CD4-positive, alpha-beta memory T cell (primary cell): ENCODE measurements at regions not wholly inside any gene's neighbourhood (a gene's known extent, or its start where the extent isn't known, plus 50 kb on each side); places are given as distances from the start of the nearest gene placed in this dataset.

ENCODE experiments used
- CTCF ChIA-PET: fragments of 350-600 bp; sonication (Branson Sonifier 250); formaldehyde crosslinking; loops from one replicate; lab custom pipeline; 2021; ENCODE audit warnings: inconsistent platforms; ENCODE audit not compliant: partially characterized antibody; lab: Charles Lee
- POLR2A ChIA-PET: fragments of 350-600 bp; sonication (Branson Sonifier 250); formaldehyde crosslinking; loops from one replicate; lab custom pipeline; 2021; ENCODE audit not compliant: partially characterized antibody; lab: Charles Lee
- DNase-seq, 5 donors: peaks; one replicate each; pipeline versions ENCODE4 v3.0.0 to v3.0.0-alpha.2; 2020 to 2022; ENCODE audit warnings: mixed read lengths in 1 of 5
- H3K27ac ChIP-seq: one replicate; pipeline ENCODE4 v1.7.0; 2013; ENCODE audit warnings: low read depth, low read length
- H3K27me3 ChIP-seq: 2 replicates; pipeline ENCODE4 v1.7.0; 2013; ENCODE audit warnings: mild to moderate bottlenecking, low read length, moderate library complexity; ENCODE audit not compliant: insufficient read depth
- H3K36me3 ChIP-seq: 2 replicates; pipeline ENCODE4 v1.7.0; 2013; ENCODE audit warnings: mild to moderate bottlenecking, low read length, moderate library complexity; ENCODE audit not compliant: insufficient read depth
- H3K4me1 ChIP-seq: 2 replicates; pipeline ENCODE4 v1.7.0; 2013; ENCODE audit warnings: mild to moderate bottlenecking, low read length, moderate library complexity; ENCODE audit not compliant: insufficient read depth
- H3K4me3 ChIP-seq, 2 donors: one replicate each; pipeline ENCODE4 v1.7.0; 2013; ENCODE audit warnings: low read length in 2 of 2, mild to moderate bottlenecking in 1 of 2
- H3K9me3 ChIP-seq, 2 donors: one replicate each; pipeline ENCODE4 v1.7.0; 2013; ENCODE audit warnings: low read length in 2 of 2, control low read depth in 1 of 2; ENCODE audit not compliant: control insufficient read depth in 1 of 2
- H3K27ac Mint-ChIP-seq, 7 donors: one replicate each; pipeline ENCODE4 v1.8.0; 2020 to 2021; ENCODE audit warnings: mixed read lengths in 7 of 7, mild to moderate bottlenecking in 6 of 7, inconsistent platforms in 3 of 7, moderate library complexity in 3 of 7
- H3K27me3 Mint-ChIP-seq, 2 donors: one replicate each; pipeline ENCODE4 v1.8.0; 2020 to 2021; ENCODE audit warnings: mixed read lengths in 2 of 2
- H3K36me3 Mint-ChIP-seq, 2 donors: one replicate each; pipeline ENCODE4 v1.8.0; 2020 to 2021; ENCODE audit warnings: mixed read lengths in 2 of 2, inconsistent platforms in 1 of 2, mild to moderate bottlenecking in 1 of 2
- H3K4me1 Mint-ChIP-seq, 4 donors: one replicate each; pipeline ENCODE4 v1.8.0; 2020 to 2021; ENCODE audit warnings: mixed read lengths in 4 of 4, mild to moderate bottlenecking in 1 of 4
- H3K4me3 Mint-ChIP-seq, 8 donors: one replicate each; pipeline ENCODE4 v1.8.0; 2020 to 2021; ENCODE audit warnings: mixed read lengths in 8 of 8, mild to moderate bottlenecking in 7 of 8, moderate library complexity in 6 of 8, inconsistent platforms in 3 of 8
- H3K9me3 Mint-ChIP-seq, 8 donors: one replicate each; pipeline ENCODE4 v1.8.0; 2020 to 2021; ENCODE audit warnings: mixed read lengths in 8 of 8, mild to moderate bottlenecking in 5 of 8, inconsistent platforms in 3 of 8, moderate library complexity in 1 of 8
- intact Hi-C: fragments of 100-400 bp; cut with micrococcal nuclease; formaldehyde crosslinking; loops from one replicate; pipeline ENCODE4 v1.15.1; 2023

DNA sequence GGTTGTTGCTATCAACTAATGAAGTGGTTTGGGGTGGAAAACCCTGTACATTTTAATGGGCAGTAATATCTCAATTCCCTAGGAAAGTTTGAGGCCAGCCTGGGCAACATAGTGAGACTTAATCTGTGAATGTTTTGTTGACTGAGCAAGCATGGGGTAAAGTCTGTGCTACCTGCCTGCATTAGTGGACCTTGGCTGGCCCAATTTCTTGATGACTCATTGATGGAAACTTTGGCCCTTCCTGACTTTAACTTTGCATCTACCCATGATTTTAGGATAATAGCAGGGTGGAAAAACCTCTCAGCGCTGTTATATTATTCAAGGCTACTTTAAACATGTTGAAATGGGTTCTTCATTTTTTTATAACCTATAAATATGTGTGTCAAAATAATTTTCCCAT, 389.4 kb upstream of the RORB start:
- H3K4me1 ChIP-seq, result no peaks in the 10 kb centered on the region
- Mint-ChIP-seq H3K4me1 (no peaks in the 10 kb centered on the region), H3K27me3 (no peaks in the 10 kb centered on the region), H3K4me3 (no peak overlapping the region), H3K9me3 (peaks cover 0 to 20% (median 2%) of the 10 kb centered on the region in 8 donors), H3K36me3 (no peaks in the 10 kb centered on the region), H3K27ac (no peak overlapping the region)
- no peaks in the 10 kb centered on the region for H3K27me3 ChIP-seq
- no peak overlapping the region for H3K27ac ChIP-seq
- DNase-seq, result no peak
- POLR2A ChIA-PET, result no interaction called here
- H3K9me3 ChIP-seq, result no peaks in the 10 kb centered on the region
- intact Hi-C loops, result no loop called here
- CTCF ChIA-PET, result no interaction called here
- H3K36me3 ChIP-seq, result no peaks in the 10 kb centered on the region
- no peak overlapping the region for H3K4me3 ChIP-seq

- Histone ChIP-seq H3K4me3 (no peak overlapping the region), H3K36me3 (no peaks in the 10 kb centered on the region), H3K27me3 (no peaks in the 10 kb centered on the region), H3K9me3 (no peaks in the 10 kb centered on the region), H3K4me1 (no peaks in the 10 kb centered on the region), H3K27ac (no peak overlapping the region)
- no peaks in the 10 kb centered on the region for H3K27me3 Mint-ChIP-seq
- intact Hi-C loops, result no loop called here
- no peaks in the 10 kb centered on the region for H3K4me1 Mint-ChIP-seq
- H3K9me3 Mint-ChIP-seq, result peaks cover 0 to 5% (median under 1%) of the 10 kb centered on the region in 8 donors
- DNase-seq, result no peak
- POLR2A ChIA-PET, result no interaction called here
- CTCF ChIA-PET, result no interaction called here
- no peaks in the 10 kb centered on the region for H3K36me3 Mint-ChIP-seq
- no peak overlapping the region for H3K4me3 Mint-ChIP-seq
- no peak overlapping the region for H3K27ac Mint-ChIP-seq
Observed at GRCh38 chr9:74115976-74116375, 381.2 kb upstream of the RORB start.

DNA sequence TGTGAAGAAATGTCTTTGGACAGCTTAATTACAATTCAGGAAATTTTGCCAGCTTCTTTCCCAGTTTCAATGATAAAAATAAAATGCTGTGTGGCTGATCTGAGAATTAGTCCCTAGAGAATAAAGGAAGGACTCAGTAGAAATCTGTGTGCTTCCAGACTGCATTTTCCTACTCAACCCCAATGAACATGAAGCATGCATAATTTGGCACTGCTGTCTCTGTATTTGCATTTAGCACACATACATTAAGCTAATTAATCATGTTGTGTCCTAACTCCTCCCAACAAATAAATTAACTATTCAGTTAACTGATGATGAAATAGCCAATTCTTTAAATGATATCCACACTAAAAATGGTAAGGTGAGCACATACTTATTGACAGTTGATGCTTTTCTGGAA, 380.0 kb upstream of the RORB start:
- Mint-ChIP-seq H3K4me1 (no peaks in the 10 kb centered on the region), H3K27me3 (no peaks in the 10 kb centered on the region), H3K36me3 (no peaks in the 10 kb centered on the region), H3K27ac (no peak overlapping the region), H3K4me3 (no peak overlapping the region), H3K9me3 (peaks cover 0 to 5% (median 2%) of the 10 kb centered on the region in 8 donors)
- Histone ChIP-seq H3K36me3 (no peaks in the 10 kb centered on the region), H3K9me3 (no peaks in the 10 kb centered on the region), H3K27me3 (no peaks in the 10 kb centered on the region), H3K4me3 (no peak overlapping the region), H3K4me1 (no peaks in the 10 kb centered on the region), H3K27ac (no peak overlapping the region)
- ChIA-PET POLR2A (no interaction called here), CTCF (no interaction called here)
- no peak for DNase-seq
- intact Hi-C loops, result no loop called here

DNA sequence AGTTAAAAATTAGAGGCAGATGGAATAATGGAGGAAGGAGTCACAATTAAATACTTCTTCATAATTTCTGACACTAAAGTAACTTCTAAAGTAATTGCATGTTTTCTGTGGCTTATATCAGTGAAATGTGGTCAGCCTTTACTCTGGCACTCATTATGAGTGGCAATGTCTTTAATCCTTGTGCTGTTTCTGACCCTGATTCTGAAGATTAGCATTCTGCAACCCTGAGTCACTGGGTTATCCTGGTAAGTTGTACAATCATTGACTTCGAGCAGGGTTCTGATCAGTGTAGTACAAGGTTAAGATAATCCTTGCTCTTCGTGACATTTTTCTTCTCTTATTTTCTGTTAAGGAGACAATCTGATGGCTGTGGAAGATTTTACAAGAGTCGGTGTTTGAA, 379.4 kb upstream of the RORB start:
- H3K27me3 Mint-ChIP-seq, result no peaks in the 10 kb centered on the region
- no peak overlapping the region for H3K27ac ChIP-seq
- no peaks in the 10 kb centered on the region for H3K36me3 Mint-ChIP-seq
- DNase-seq, result no peak
- H3K27me3 ChIP-seq, result no peaks in the 10 kb centered on the region
- ChIA-PET POLR2A (no interaction called here), CTCF (no interaction called here)
- no peak overlapping the region for H3K27ac Mint-ChIP-seq
- no peak overlapping the region for H3K4me3 Mint-ChIP-seq
- intact Hi-C loops, result no loop called here
- H3K4me3 ChIP-seq, result no peak overlapping the region
- no peaks in the 10 kb centered on the region for H3K4me1 ChIP-seq
- no peaks in the 10 kb centered on the region for H3K36me3 ChIP-seq
- peaks cover 0 to 4% (median 2%) of the 10 kb centered on the region in 8 donors for H3K9me3 Mint-ChIP-seq
- peaks cover 0 to 1% (median 0%) of the 10 kb centered on the region in 4 donors for H3K4me1 Mint-ChIP-seq
- no peaks in the 10 kb centered on the region for H3K9me3 ChIP-seq

DNA sequence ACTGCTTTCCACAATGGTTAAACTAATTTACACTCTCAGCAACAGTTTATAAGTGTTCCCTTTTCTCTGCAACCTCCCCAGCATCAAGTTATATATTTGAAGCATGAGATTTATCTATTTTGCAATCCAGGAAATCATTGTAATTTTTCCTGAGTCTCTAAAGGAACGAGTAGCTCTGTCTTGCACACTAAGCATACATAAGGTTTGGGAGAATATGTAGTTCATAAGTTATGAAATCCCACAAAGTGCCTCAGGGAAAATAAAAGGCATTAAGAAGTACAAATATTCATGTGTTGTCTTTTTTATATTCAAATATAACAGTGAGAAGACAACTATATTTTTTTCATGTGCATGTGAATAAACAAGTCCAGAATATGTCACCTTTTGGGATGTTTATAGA, 377.1 kb upstream of the RORB start:
- Histone ChIP-seq H3K36me3 (no peaks in the 10 kb centered on the region), H3K4me3 (no peak overlapping the region), H3K27me3 (no peaks in the 10 kb centered on the region), H3K4me1 (no peaks in the 10 kb centered on the region), H3K27ac (no peak overlapping the region), H3K9me3 (no peaks in the 10 kb centered on the region)
- no peak overlapping the region for H3K4me3 Mint-ChIP-seq
- CTCF ChIA-PET, result no interaction called here
- POLR2A ChIA-PET, result no interaction called here
- H3K9me3 Mint-ChIP-seq, result peaks cover 0 to 4% (median under 1%) of the 10 kb centered on the region in 8 donors
- no peak overlapping the region for H3K27ac Mint-ChIP-seq
- H3K27me3 Mint-ChIP-seq, result no peaks in the 10 kb centered on the region
- DNase-seq, result no peak
- intact Hi-C loops, result no loop called here
- H3K36me3 Mint-ChIP-seq, result no peaks in the 10 kb centered on the region
- H3K4me1 Mint-ChIP-seq, result peaks cover 0 to 1% (median 0%) of the 10 kb centered on the region in 4 donors

GRCh38 chr9:74120470-74120869, 376.7 kb upstream of the RORB start:
- H3K36me3 ChIP-seq, result no peaks in the 10 kb centered on the region
- intact Hi-C loops, result no loop called here
- ChIA-PET CTCF (no interaction called here), POLR2A (no interaction called here)
- DNase-seq, result no peak
- no peaks in the 10 kb centered on the region for H3K27me3 ChIP-seq
- Mint-ChIP-seq H3K4me1 (peaks cover 0 to 1% (median 0%) of the 10 kb centered on the region in 4 donors), H3K36me3 (no peaks in the 10 kb centered on the region), H3K9me3 (peaks cover 0 to 4% (median under 1%) of the 10 kb centered on the region in 8 donors), H3K27me3 (no peaks in the 10 kb centered on the region), H3K4me3 (no peak overlapping the region), H3K27ac (no peak overlapping the region)
- no peak overlapping the region for H3K4me3 ChIP-seq
- H3K4me1 ChIP-seq, result no peaks in the 10 kb centered on the region
- H3K27ac ChIP-seq, result no peak overlapping the region
- H3K9me3 ChIP-seq, result no peaks in the 10 kb centered on the region

DNA sequence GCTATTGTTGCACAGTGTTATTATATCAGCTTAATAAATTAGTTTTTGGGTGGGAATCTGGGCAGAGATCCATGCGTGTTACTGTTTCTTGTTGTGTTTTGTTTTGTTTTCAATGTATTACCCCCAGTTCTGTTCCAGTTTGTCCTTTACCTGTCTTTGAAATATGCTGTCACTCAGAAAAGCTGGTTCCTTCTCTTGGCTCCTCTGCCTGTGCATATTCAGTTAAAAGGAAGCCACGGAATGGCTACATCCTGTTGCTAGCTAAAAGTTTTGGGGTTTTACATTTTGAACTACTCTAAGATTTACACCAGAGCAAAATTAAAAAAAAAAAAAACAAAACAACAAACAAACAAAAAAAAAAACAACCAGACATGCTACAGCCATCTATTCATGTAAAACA, 374.9 kb upstream of the RORB start:
- CTCF ChIA-PET, result no interaction called here
- peaks cover 0 to 5% (median 2%) of the 10 kb centered on the region in 8 donors for H3K9me3 Mint-ChIP-seq
- no peaks in the 10 kb centered on the region for H3K36me3 ChIP-seq
- POLR2A ChIA-PET, result no interaction called here
- H3K27ac ChIP-seq, result no peak overlapping the region
- H3K27ac Mint-ChIP-seq, result no peak overlapping the region
- H3K27me3 Mint-ChIP-seq, result no peaks in the 10 kb centered on the region
- no peaks in the 10 kb centered on the region for H3K36me3 Mint-ChIP-seq
- no peak overlapping the region for H3K4me3 ChIP-seq
- no peak overlapping the region for H3K4me3 Mint-ChIP-seq
- DNase-seq, result no peak
- no peaks in the 10 kb centered on the region for H3K9me3 ChIP-seq
- intact Hi-C loops, result no loop called here
- H3K4me1 ChIP-seq, result no peaks in the 10 kb centered on the region
- H3K27me3 ChIP-seq, result no peaks in the 10 kb centered on the region
- peaks cover 0 to 1% (median 0%) of the 10 kb centered on the region in 4 donors for H3K4me1 Mint-ChIP-seq

- H3K9me3 Mint-ChIP-seq, result peaks cover 0 to 5% (median 3%) of the 10 kb centered on the region in 8 donors
- Histone ChIP-seq H3K27me3 (no peaks in the 10 kb centered on the region), H3K9me3 (no peaks in the 10 kb centered on the region), H3K27ac (no peak overlapping the region), H3K36me3 (no peaks in the 10 kb centered on the region), H3K4me3 (no peak overlapping the region), H3K4me1 (no peaks in the 10 kb centered on the region)
- no peak for DNase-seq
- POLR2A ChIA-PET, result no interaction called here
- no peak overlapping the region for H3K4me3 Mint-ChIP-seq
- intact Hi-C loops, result no loop called here
- H3K36me3 Mint-ChIP-seq, result no peaks in the 10 kb centered on the region
- peaks cover 0 to 1% of the 10 kb centered on the region in 2 donors for H3K27me3 Mint-ChIP-seq
- CTCF ChIA-PET, result no interaction called here
- peaks cover 0 to 1% (median 0%) of the 10 kb centered on the region in 4 donors for H3K4me1 Mint-ChIP-seq
- no peak overlapping the region for H3K27ac Mint-ChIP-seq
Observed at GRCh38 chr9:74122661-74123060, 374.5 kb upstream of the RORB start.
